Testis (tissue), 2 donors: ENCODE measurements at regions not wholly inside any gene's neighbourhood (a gene's known extent, or its start where the extent isn't known, plus 50 kb on each side); places are given as distances from the start of the nearest gene placed in this dataset.
"Not testable (repeated sequence)": the region's sequence is repeated elsewhere in the genome, so short reads cannot be mapped to it uniquely, and the experiment has no call there.

ENCODE experiments used
- DNase-seq: peaks from one replicate; pipeline ENCODE4 v3.0.0-alpha.2; 2019
- H3K27ac ChIP-seq, 2 donors: fragments of 200-600 bp; sonication (generic); one replicate each; pipeline ENCODE4 v1.5.1; 2019
- H3K27me3 ChIP-seq: fragments of 200-600 bp; sonication (generic); one replicate; pipeline ENCODE4 v1.5.1; 2019
- H3K36me3 ChIP-seq: fragments of 200-600 bp; sonication (generic); one replicate; pipeline ENCODE4 v1.5.1; 2017; ENCODE audit warnings: low read depth; ENCODE audit errors: missing control alignments
- H3K4me1 ChIP-seq: fragments of 200-600 bp; sonication (generic); one replicate; pipeline ENCODE4 v1.5.1; 2019
- H3K4me3 ChIP-seq, 2 donors: fragments of 200-600 bp; sonication (generic); one replicate each; pipeline ENCODE4 v1.5.1; 2017 to 2019
- H3K9me3 ChIP-seq: fragments of 200-600 bp; sonication (generic); one replicate; pipeline ENCODE4 v1.5.1; 2017
- POLR2A ChIP-seq: fragments of 450-650 bp; IDR thresholded peaks from one replicate; pipeline ENCODE4 v1.6.1; 2017; ENCODE audit warnings: antibody characterized with exemption, mild to moderate bottlenecking, moderate library complexity
- WGBS, 2 donors: methylation state at CpG; one replicate each; pipeline ENCODE4 v1.1.5; 2018; 5-methylcytosine and 5-hydroxymethylcytosine counted together
- intact Hi-C: fragments of 100-400 bp; cut with DNase I; formaldehyde crosslinking; loops from one replicate; pipeline ENCODE4 v1.15.1; 2023; ENCODE audit warnings: low total_unique reads
- TF ChIP-seq, protein P1 (sequence below), 3 experiments: fragments of 450-650 bp in 2 of 3; fragments of 200-600 bp in 1 of 3; sonication (generic) in 1 of 3; IDR thresholded peaks; one replicate each; pipeline ENCODE4 v1.5.1; 2016 to 2019; ENCODE audit warnings: antibody characterized with exemption in 3 of 3, mild to moderate bottlenecking in 2 of 3, moderate library complexity in 1 of 3

DNA sequence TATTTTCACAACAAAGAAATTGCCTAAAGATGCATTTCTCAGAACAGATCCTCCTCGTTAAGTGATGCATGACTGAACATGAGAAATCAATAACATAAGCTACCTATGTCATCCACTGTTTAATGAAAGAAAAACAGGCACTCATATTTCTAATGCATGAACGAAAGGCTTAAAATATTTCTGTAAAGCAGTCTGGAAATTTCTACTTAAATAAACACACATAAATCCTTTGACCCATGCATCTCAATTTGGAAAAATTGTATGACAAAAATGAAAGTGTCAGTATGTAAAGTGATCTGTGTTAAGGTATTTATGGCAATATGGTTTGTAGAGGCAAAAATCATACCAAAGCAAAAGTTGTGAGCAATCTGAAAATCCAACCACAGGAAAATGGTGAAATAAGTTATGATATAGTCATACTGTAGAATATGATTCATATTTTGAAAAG, 399.2 kb upstream of the GRAMD2B start:
- H3K27me3 ChIP-seq = no peaks in the 10 kb centered on the region
- H3K9me3 ChIP-seq = no peaks in the 10 kb centered on the region
- H3K4me3 ChIP-seq = no peak overlapping the region
- WGBS, 2 donors = 87 to 90% methylated on average over 2 of the region's 2 CpGs
- no peaks in the 10 kb centered on the region for H3K4me1 ChIP-seq
- TF ChIP-seq, protein P1, sequence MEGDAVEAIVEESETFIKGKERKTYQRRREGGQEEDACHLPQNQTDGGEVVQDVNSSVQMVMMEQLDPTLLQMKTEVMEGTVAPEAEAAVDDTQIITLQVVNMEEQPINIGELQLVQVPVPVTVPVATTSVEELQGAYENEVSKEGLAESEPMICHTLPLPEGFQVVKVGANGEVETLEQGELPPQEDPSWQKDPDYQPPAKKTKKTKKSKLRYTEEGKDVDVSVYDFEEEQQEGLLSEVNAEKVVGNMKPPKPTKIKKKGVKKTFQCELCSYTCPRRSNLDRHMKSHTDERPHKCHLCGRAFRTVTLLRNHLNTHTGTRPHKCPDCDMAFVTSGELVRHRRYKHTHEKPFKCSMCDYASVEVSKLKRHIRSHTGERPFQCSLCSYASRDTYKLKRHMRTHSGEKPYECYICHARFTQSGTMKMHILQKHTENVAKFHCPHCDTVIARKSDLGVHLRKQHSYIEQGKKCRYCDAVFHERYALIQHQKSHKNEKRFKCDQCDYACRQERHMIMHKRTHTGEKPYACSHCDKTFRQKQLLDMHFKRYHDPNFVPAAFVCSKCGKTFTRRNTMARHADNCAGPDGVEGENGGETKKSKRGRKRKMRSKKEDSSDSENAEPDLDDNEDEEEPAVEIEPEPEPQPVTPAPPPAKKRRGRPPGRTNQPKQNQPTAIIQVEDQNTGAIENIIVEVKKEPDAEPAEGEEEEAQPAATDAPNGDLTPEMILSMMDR (IDR thresholded peaks at IDR 0.05) = no peak
- no peak for TF ChIP-seq POLR2A
- DNase-seq = no peak
- intact Hi-C loops = no loop called here
- H3K36me3 ChIP-seq = no peaks in the 10 kb centered on the region
- H3K27ac ChIP-seq = no peak overlapping the region

DNA sequence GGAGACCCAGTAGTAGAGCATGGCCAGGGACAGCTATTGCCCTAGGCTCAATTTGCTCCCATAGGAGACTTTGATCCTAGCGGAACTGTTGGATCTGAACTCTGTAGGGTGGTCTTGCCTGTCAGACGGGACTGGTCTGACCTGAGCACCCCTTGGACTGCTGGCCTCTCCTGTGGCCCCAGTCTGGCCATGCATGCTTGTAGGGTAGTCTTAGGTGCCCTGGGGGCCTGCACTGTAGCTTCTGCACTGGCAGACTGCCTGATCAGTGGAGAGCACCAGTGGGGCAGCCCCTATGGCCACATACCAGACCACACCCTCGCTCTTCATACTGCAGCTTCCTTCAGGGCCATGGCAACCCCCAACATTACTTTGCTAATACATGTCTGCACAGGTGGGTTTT, 396.1 kb upstream of the GRAMD2B start:
- H3K4me1 ChIP-seq = no peaks in the 10 kb centered on the region
- H3K4me3 ChIP-seq = no peak overlapping the region
- no peak overlapping the region for H3K27ac ChIP-seq
- 77 to 90% methylated on average over 2 to 3 of the region's 3 CpGs for WGBS, 2 donors
- no peaks in the 10 kb centered on the region for H3K27me3 ChIP-seq
- H3K36me3 ChIP-seq = no peaks in the 10 kb centered on the region
- H3K9me3 ChIP-seq = no peaks in the 10 kb centered on the region
- no peak for TF ChIP-seq POLR2A
- TF ChIP-seq, protein P1 (IDR thresholded peaks at IDR 0.05) = no peak
- intact Hi-C loops = no loop called here
- DNase-seq = no peak

DNA sequence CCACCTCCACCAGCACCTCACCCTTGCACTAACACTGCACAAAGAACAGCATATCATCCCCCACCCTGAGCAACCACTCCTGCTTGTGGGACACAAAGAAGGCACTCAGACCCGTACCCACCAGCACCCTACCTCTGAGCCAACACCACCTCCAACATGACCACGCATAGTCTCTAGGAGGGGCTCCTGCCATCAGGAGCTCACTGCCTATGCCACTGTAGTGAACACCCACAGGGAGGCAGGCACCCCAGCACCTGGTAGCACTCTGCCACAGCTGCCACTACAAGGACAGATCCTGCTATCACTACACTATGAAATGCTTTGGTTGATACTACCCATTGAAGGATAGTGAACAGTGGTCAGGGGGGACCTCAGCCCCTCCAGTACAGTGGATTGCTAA, 395.6 kb upstream of the GRAMD2B start:
- no peak overlapping the region for H3K4me3 ChIP-seq

DNA sequence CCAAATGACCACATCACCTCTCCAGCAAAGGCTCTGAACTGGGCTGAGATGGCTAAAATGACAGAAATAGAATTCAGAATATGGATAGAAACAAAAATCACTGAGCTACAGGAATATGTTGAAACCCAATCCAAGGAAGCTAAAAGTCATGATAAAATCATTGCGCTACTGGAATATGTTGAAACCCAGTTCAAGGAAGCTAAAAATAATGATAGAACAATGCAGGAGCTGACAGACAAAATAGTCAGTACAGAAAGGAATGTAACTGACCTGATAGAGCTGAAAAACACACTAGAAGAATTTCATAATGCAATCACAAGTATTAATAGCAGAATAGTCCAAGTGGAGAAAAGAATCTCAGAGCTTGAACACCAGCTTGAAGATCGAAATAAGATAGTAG, 394.9 kb upstream of the GRAMD2B start:
- no peak for DNase-seq

More for the DNA sequence above, 395.6 kb upstream of the GRAMD2B start:
- 94 to 100% methylated on average over 2 of the region's 2 CpGs for WGBS, 2 donors
- H3K9me3 ChIP-seq = no peaks in the 10 kb centered on the region
- intact Hi-C loops = no loop called here
- H3K27me3 ChIP-seq = no peaks in the 10 kb centered on the region
- H3K27ac ChIP-seq = no peak overlapping the region
- no peaks in the 10 kb centered on the region for H3K36me3 ChIP-seq
- TF ChIP-seq, protein P1 (IDR thresholded peaks at IDR 0.05) = no peak
- TF ChIP-seq POLR2A = no peak
- no peak for DNase-seq
- no peaks in the 10 kb centered on the region for H3K4me1 ChIP-seq

DNA sequence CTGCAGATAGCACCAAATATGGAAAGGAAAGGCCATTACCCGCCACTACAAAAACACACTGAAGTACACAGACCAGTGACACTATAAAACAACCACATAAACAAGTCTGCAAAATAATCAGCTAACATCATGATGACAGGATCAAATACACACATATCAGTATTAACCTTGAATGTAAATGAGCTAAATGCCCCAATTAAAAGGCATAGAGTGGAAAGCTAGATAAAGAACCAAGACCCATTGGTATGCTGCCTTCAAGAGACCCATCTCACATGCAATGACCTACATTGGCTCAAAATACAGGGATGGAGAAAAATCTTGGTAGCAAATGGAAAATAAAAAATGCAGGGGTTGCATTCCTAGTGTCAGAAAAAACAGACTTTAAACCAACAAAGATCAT, 393.9 kb upstream of the GRAMD2B start:
- 91 to 95% methylated on average over 1 of the region's 1 CpG for WGBS, 2 donors

More for the DNA sequence above, 394.9 kb upstream of the GRAMD2B start:
- no peaks in the 10 kb centered on the region for H3K36me3 ChIP-seq
- no peak overlapping the region for H3K27ac ChIP-seq
- no peak overlapping the region for H3K4me3 ChIP-seq
- intact Hi-C loops = no loop called here
- no peaks in the 10 kb centered on the region for H3K4me1 ChIP-seq
- no peaks in the 10 kb centered on the region for H3K9me3 ChIP-seq
- 89 to 94% methylated on average over 2 of the region's 2 CpGs for WGBS, 2 donors
- TF ChIP-seq, protein P1 (IDR thresholded peaks at IDR 0.05) = no peak
- TF ChIP-seq POLR2A = no peak
- no peaks in the 10 kb centered on the region for H3K27me3 ChIP-seq

More for the DNA sequence above, 393.9 kb upstream of the GRAMD2B start:
- H3K4me1 ChIP-seq, H3K9me3 ChIP-seq, H3K27ac ChIP-seq, H3K36me3 ChIP-seq, DNase-seq, H3K4me3 ChIP-seq, H3K27me3 ChIP-seq, intact Hi-C loops: not testable (repeated sequence)
